Esophagus (tissue), 2 donors: ENCODE measurements at regions not wholly inside any gene's neighbourhood (a gene's known extent, or its start where the extent isn't known, plus 50 kb on each side); places are given as distances from the start of the nearest gene placed in this dataset.

ENCODE experiments used
- H3K27ac ChIP-seq, 2 donors: one replicate each; pipeline ENCODE4 v1.5.1; 2013; ENCODE audit warnings: low read depth in 2 of 2, mild to moderate bottlenecking in 2 of 2, inconsistent platforms in 1 of 2, low read length in 1 of 2, moderate library complexity in 1 of 2
- H3K27me3 ChIP-seq, 2 donors: one replicate each; pipeline ENCODE4 v1.6.1; 2013; ENCODE audit warnings: low read length in 2 of 2, control low read depth in 1 of 2, mild to moderate bottlenecking in 1 of 2; ENCODE audit not compliant: insufficient read depth in 2 of 2, control insufficient read depth in 1 of 2
- H3K36me3 ChIP-seq, 2 donors: one replicate each; pipeline ENCODE4 v1.6.1; 2013; ENCODE audit warnings: low read length in 1 of 2; ENCODE audit not compliant: control insufficient read depth in 2 of 2, insufficient read depth in 2 of 2
- H3K4me1 ChIP-seq, 2 donors: one replicate each; pipeline ENCODE4 v1.6.1; 2013; ENCODE audit warnings: low read length in 1 of 2; ENCODE audit not compliant: control insufficient read depth in 2 of 2, insufficient read depth in 2 of 2
- H3K4me3 ChIP-seq, 2 donors: one replicate each; pipeline ENCODE4 v1.5.1; 2013; ENCODE audit warnings: low read length in 2 of 2, mild to moderate bottlenecking in 2 of 2, low read depth in 1 of 2, moderate library complexity in 1 of 2
- H3K9me3 ChIP-seq, 2 donors: one replicate each; pipeline ENCODE4 v1.6.1; 2013; ENCODE audit warnings: mild to moderate bottlenecking in 2 of 2, low read depth in 1 of 2, low read length in 1 of 2, moderate library complexity in 1 of 2; ENCODE audit not compliant: control insufficient read depth in 2 of 2, insufficient read depth in 1 of 2
- WGBS, 2 donors: extraction: QIAGEN DNeasy Blood & Tissue Kit; methylation state at CpG; one replicate each; pipeline ENCODE4 v1.1.7; 2013; 5-methylcytosine and 5-hydroxymethylcytosine counted together
- donor health status: healthy with polysubstance abuse.
- donor health status: Bipolar disorder and iron deficiency.

DNA sequence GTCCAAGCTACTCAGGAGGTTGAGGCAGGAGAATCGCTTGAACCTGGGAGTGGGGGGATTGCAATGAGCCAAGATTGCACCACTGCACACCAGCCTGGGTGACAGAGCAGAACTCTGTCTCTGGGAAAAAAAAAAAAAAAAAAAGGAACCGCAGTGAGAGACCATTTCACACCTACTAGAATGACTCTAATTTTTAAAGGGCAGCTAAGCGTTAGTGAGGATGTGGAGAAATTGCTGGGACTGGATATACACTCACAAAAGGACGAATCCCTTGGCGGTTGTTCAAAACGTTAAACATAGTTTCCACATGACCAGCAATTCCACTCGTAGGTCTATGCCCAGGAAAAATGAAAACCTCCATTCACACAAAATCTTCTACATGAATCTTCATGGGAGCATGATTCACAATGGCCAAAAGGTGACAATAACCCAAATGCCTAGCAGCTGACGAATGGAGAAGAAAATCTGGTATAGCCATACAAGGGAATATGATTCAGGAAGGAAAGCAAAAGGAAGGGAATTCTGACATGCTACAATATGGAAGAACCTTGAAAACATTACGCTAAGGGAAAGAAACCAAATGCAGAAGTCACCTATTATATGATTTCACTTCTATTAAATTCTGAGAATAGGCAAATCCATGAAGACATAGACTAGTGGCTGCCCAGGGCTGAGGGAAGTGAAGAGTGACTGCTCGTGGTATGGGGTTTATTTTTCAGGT, 127.0 kb downstream of the CHSY1 start:
- no peaks in the 10 kb centered on the region for H3K36me3 ChIP-seq
- WGBS, 2 donors: 76 to 77% methylated on average over 10 of the region's 10 CpGs
- H3K4me3 ChIP-seq: no peak overlapping the region
- H3K4me1 ChIP-seq: peaks cover 6 to 8% of the 10 kb centered on the region in 2 donors
- no peaks in the 10 kb centered on the region for H3K27me3 ChIP-seq
- no peak overlapping the region for H3K27ac ChIP-seq
- no peaks in the 10 kb centered on the region for H3K9me3 ChIP-seq

GRCh38 chr15:101123222-101123910, 128.5 kb downstream of the CHSY1 start:
- 93 to 97% methylated on average over 6 of the region's 6 CpGs for WGBS, 2 donors
- H3K27ac ChIP-seq: no peak overlapping the region

GRCh38 chr15:101122806-101123205, 129.0 kb downstream of the CHSY1 start:
- H3K27ac ChIP-seq: no peak overlapping the region
- H3K27me3 ChIP-seq: no peaks in the 10 kb centered on the region
- WGBS, 2 donors: 90 to 92% methylated on average over 8 of the region's 8 CpGs
- H3K4me1 ChIP-seq: peaks cover 6 to 8% of the 10 kb centered on the region in 2 donors
- no peak overlapping the region for H3K4me3 ChIP-seq
- H3K36me3 ChIP-seq: no peaks in the 10 kb centered on the region
- no peaks in the 10 kb centered on the region for H3K9me3 ChIP-seq

More at GRCh38 chr15:101123222-101123910, 128.5 kb downstream of the CHSY1 start:
- H3K4me3 ChIP-seq: no peak overlapping the region
- peaks cover 6 to 8% of the 10 kb centered on the region in 2 donors for H3K4me1 ChIP-seq
- H3K27me3 ChIP-seq: no peaks in the 10 kb centered on the region
- H3K36me3 ChIP-seq: no peaks in the 10 kb centered on the region
- no peaks in the 10 kb centered on the region for H3K9me3 ChIP-seq

- 83 to 89% methylated on average over 11 of the region's 11 CpGs for WGBS, 2 donors
- Histone ChIP-seq H3K4me1 (peaks cover 6% of the 10 kb centered on the region in 2 donors), H3K4me3 (no peak overlapping the region), H3K27ac (no peak overlapping the region), H3K9me3 (no peaks in the 10 kb centered on the region), H3K36me3 (no peaks in the 10 kb centered on the region), H3K27me3 (no peaks in the 10 kb centered on the region)
Observed at GRCh38 chr15:101122266-101122665, 129.6 kb downstream of the CHSY1 start.

DNA sequence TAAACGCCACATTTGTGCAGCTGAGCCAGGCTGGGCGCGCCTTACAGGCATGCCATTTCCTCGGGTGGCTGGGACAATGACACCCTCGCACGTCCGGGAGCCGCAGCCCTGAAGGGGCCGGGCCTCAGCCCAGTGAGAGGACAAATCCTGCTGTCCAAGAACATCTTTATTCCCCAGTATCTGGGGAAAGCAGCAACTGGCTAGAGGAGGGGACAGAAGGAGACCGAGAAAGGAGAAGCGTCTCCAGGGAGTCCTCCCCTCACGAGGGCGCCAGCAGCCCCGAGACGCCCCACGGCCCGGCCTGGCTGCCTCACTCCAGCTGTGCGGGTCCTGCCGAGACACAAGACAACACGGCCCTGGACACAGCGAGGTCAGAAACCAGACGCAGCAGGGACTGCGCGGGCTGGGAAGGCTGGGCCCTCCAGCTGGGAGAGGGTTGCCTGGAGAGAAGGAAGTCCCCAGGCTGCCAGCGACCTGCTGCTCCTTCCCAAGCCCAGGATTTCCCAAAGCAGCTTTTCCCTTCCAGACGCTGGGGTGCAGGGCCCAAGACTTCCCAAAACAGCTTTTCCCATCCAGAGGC, 130.2 kb downstream of the CHSY1 start:
- Histone ChIP-seq H3K4me1 (peaks cover 3 to 6% of the 10 kb centered on the region in 2 donors), H3K4me3 (peak overlapping the region in 1 of 2 donors; percentile 2), H3K9me3 (no peaks in the 10 kb centered on the region), H3K36me3 (no peaks in the 10 kb centered on the region), H3K27me3 (no peaks in the 10 kb centered on the region), H3K27ac (peak overlapping the region; percentile 34 to 55)
- 19 to 26% methylated on average over 26 of the region's 26 CpGs for WGBS, 2 donors

GRCh38 chr15:101120987-101121386, 130.9 kb downstream of the CHSY1 start:
- H3K36me3 ChIP-seq: no peaks in the 10 kb centered on the region
- no peak overlapping the region for H3K27ac ChIP-seq
- no peaks in the 10 kb centered on the region for H3K9me3 ChIP-seq
- H3K27me3 ChIP-seq: no peaks in the 10 kb centered on the region
- WGBS, 2 donors: 85 to 90% methylated on average over 19 of the region's 19 CpGs
- no peak overlapping the region for H3K4me3 ChIP-seq
- H3K4me1 ChIP-seq: peaks cover 2 to 6% of the 10 kb centered on the region in 2 donors

- Histone ChIP-seq H3K27me3 (no peaks in the 10 kb centered on the region), H3K27ac (no peak overlapping the region), H3K9me3 (no peaks in the 10 kb centered on the region), H3K4me1 (peaks cover 2 to 6% of the 10 kb centered on the region in 2 donors), H3K4me3 (no peak overlapping the region), H3K36me3 (no peaks in the 10 kb centered on the region)
- WGBS, 2 donors: 87 to 91% methylated on average over 6 of the region's 6 CpGs
Observed at GRCh38 chr15:101120473-101120872, 131.4 kb downstream of the CHSY1 start.
